A549 (cell line): ENCODE measurements at regions not wholly inside any gene's neighbourhood (a gene's known extent, or its start where the extent isn't known, plus 50 kb on each side); places are given as distances from the start of the nearest gene placed in this dataset.

Experiments used
- ATAC-seq, 2 experiments: fragments of 200-7000 bp in 1 of 2; fragments of >200 bp in 1 of 2; cut with Nextera tagmentation in 1 of 2; cut with Tn5 transposase in 1 of 2; 3 replicates each; pipeline versions ENCODE4 v1.8.0 to v1.9.1; 2018 to 2020; ENCODE audit warnings: mild to moderate bottlenecking in 1 of 2, moderate library complexity in 1 of 2
- CTCF ChIA-PET: fragments of 300-600 bp; sonication (Branson Sonifier 250); formaldehyde crosslinking; extraction: SDS; loops from one replicate; lab custom pipeline; 2021; ENCODE audit warnings: antibody characterized with exemption, inconsistent platforms; lab: Yijun Ruan, JAX
- POLR2A ChIA-PET: fragments of 350-600 bp; formaldehyde crosslinking; extraction: SDS; loops from one replicate; lab custom pipeline; 2021; ENCODE audit warnings: antibody characterized with exemption, inconsistent platforms; lab: Yijun Ruan, JAX
- DNase-seq, 2 experiments: peaks; one replicate each; pipeline versions ENCODE4 v3.0.0 to v3.0.0-alpha.2; 2011 to 2016; ENCODE audit warnings: low read depth in 1 of 2, low spot score in 1 of 2
- FAIRE-seq: peaks from 2 replicates; lab custom pipeline; 2011; peaks lifted over from hg19 to GRCh38; lab: Jason Lieb, UNC
- H3K27ac ChIP-seq, 2 experiments: fragments of >200 bp; sonication (Bioruptor Twin); formaldehyde crosslinking; 3 replicates each; pipeline ENCODE4 v1.5.1; 2016 to 2017
- H3K4me1 ChIP-seq: fragments of >200 bp; sonication (Bioruptor Twin); formaldehyde crosslinking; 3 replicates; pipeline ENCODE4 v1.6.1; 2016
- H3K4me2 ChIP-seq: fragments of >200 bp; sonication (Bioruptor Twin); formaldehyde crosslinking; 3 replicates; pipeline ENCODE4 v1.6.1; 2016
- H3K4me3 ChIP-seq: fragments of >200 bp; sonication (Bioruptor Twin); formaldehyde crosslinking; 3 replicates; pipeline ENCODE4 v1.5.1; 2016
- H3K9me3 ChIP-seq: fragments of >200 bp; sonication (Bioruptor Twin); formaldehyde crosslinking; 3 replicates; pipeline ENCODE4 v1.6.1; 2016
- BHLHE40 ChIP-seq: IDR thresholded peaks from 2 replicates; pipeline ENCODE4 v1.6.1; 2012; ENCODE audit warnings: low read depth, low read length, inconsistent platforms
- CHD4 ChIP-seq: fragments of 200-600 bp; sonication (generic); IDR thresholded peaks from 2 replicates; pipeline ENCODE4 v1.6.1; 2016; ENCODE audit warnings: antibody characterized with exemption, mild to moderate bottlenecking, borderline replicate concordance
- EHF ChIP-seq: fragments of 250-450 bp; sonication (Bioruptor Pico); IDR thresholded peaks from 2 replicates; pipeline ENCODE4 v1.5.0; 2020; ENCODE audit warnings: mild to moderate bottlenecking
- ESRRA ChIP-seq: fragments of 150-350 bp; IDR thresholded peaks from 2 replicates; pipeline ENCODE4 v1.6.1; 2014; ENCODE audit warnings: mild to moderate bottlenecking, low read length, borderline replicate concordance
- FOSB ChIP-seq: fragments of 250-450 bp; sonication (Bioruptor Pico); IDR thresholded peaks from 2 replicates; pipeline ENCODE4 v1.5.0; 2020; ENCODE audit warnings: mild to moderate bottlenecking, moderate library complexity
- GATA3 ChIP-seq: IDR thresholded peaks from 2 replicates; pipeline ENCODE4 v1.6.1; 2012; ENCODE audit warnings: borderline replicate concordance
- HOXA7 ChIP-seq: fragments of 250-450 bp; sonication (Bioruptor Pico); IDR thresholded peaks from 2 replicates; pipeline ENCODE4 v1.5.0; 2020; ENCODE audit warnings: mild to moderate bottlenecking, moderate library complexity
- KDM1A ChIP-seq: fragments of 200-600 bp; sonication (generic); IDR thresholded peaks from 2 replicates; pipeline ENCODE4 v1.6.1; 2016; ENCODE audit warnings: low read depth, mild to moderate bottlenecking
- MAZ ChIP-seq: fragments of 150-350 bp; IDR thresholded peaks from 2 replicates; pipeline ENCODE4 v1.6.1; 2014; ENCODE audit warnings: antibody characterized with exemption, low read depth, low read length, borderline replicate concordance
- NPAS2 ChIP-seq: fragments of 250-450 bp; sonication (Bioruptor Pico); IDR thresholded peaks from 2 replicates; pipeline ENCODE4 v1.8.0; 2022; ENCODE audit warnings: mild to moderate bottlenecking, moderate library complexity, borderline replicate concordance
- RAD21 ChIP-seq, 2 experiments: fragments of >200 bp in 1 of 2; sonication (Bioruptor Twin) in 1 of 2; formaldehyde crosslinking in 1 of 2; IDR thresholded peaks in 1 of 2; conservative IDR thresholded peaks in 1 of 2; 2 replicates in 1 of 2; 3 replicates in 1 of 2; pipeline ENCODE4 v1.6.1; 2012 to 2018; ENCODE audit warnings: inconsistent platforms in 1 of 2
- RFX5 ChIP-seq: fragments of 450-650 bp; IDR thresholded peaks from 2 replicates; pipeline ENCODE4 v1.7.1; 2014; ENCODE audit warnings: antibody characterized with exemption, mild to moderate bottlenecking, moderate library complexity
- RNF2 ChIP-seq: fragments of 200-600 bp; sonication (generic); IDR thresholded peaks from 2 replicates; pipeline ENCODE4 v1.6.1; 2016; ENCODE audit warnings: low read depth, mild to moderate bottlenecking, antibody characterized with exemption, moderate library complexity, borderline replicate concordance
- SMC3 ChIP-seq: fragments of >200 bp; sonication (Bioruptor Twin); formaldehyde crosslinking; IDR thresholded peaks from 3 replicates; pipeline ENCODE4 v1.6.1; 2018; ENCODE audit warnings: inconsistent platforms
- SREBF2 ChIP-seq: fragments of 450-650 bp; IDR thresholded peaks from 2 replicates; pipeline ENCODE4 v1.6.1; 2014; ENCODE audit warnings: mild to moderate bottlenecking, moderate library complexity
- ZFP36 ChIP-seq: fragments of 450-650 bp; IDR thresholded peaks from 2 replicates; pipeline ENCODE4 v1.6.1; 2014; ENCODE audit warnings: borderline replicate concordance; ENCODE audit not compliant: partially characterized antibody
- WGBS: methylation state at CpG from one replicate; pipeline ENCODE4 v1.1.6; 2017; ENCODE audit errors: missing lambda C conversion rate; 5-methylcytosine and 5-hydroxymethylcytosine counted together
- TF ChIP-seq, protein P1 (sequence below): fragments of >200 bp; sonication (Bioruptor Twin); formaldehyde crosslinking; IDR thresholded peaks from 3 replicates; pipeline ENCODE4 v1.5.1; 2016

GRCh38 chr14:71751264-71751663, 181.0 kb upstream of the RGS6 start:
- 17% methylated on average over 1 of the region's 2 CpGs for WGBS
- ATAC-seq (no peak), FAIRE-seq (no peak), DNase-seq (no peak)
- Histone ChIP-seq H3K4me1 (0 out of 3 replicates have a peak, but pooled peaks cover 4% of the 10 kb centered on the region), H3K27ac (no peak overlapping the region), H3K4me2 (no peak overlapping the region), H3K9me3 (peaks cover 8% of the 10 kb centered on the region), H3K4me3 (no peak overlapping the region)
- ChIA-PET CTCF (interaction anchor here (1.2 to 14.8 kb wide), 6 partner anchors 12 to 613 kb away, joined by 3 to 321 read pairs (median 28); partner anchors contain the start of gene SIPA1L1), POLR2A (no interaction called here)
- TF ChIP-seq ZFP36, result no peak
- no peak for TF ChIP-seq EHF (CRISPR knock-in tag)
- TF ChIP-seq, protein P1, sequence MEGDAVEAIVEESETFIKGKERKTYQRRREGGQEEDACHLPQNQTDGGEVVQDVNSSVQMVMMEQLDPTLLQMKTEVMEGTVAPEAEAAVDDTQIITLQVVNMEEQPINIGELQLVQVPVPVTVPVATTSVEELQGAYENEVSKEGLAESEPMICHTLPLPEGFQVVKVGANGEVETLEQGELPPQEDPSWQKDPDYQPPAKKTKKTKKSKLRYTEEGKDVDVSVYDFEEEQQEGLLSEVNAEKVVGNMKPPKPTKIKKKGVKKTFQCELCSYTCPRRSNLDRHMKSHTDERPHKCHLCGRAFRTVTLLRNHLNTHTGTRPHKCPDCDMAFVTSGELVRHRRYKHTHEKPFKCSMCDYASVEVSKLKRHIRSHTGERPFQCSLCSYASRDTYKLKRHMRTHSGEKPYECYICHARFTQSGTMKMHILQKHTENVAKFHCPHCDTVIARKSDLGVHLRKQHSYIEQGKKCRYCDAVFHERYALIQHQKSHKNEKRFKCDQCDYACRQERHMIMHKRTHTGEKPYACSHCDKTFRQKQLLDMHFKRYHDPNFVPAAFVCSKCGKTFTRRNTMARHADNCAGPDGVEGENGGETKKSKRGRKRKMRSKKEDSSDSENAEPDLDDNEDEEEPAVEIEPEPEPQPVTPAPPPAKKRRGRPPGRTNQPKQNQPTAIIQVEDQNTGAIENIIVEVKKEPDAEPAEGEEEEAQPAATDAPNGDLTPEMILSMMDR, result no peak
- no peak for TF ChIP-seq HOXA7 (CRISPR knock-in tag)
- no peak for TF ChIP-seq RFX5
- TF ChIP-seq MAZ, result no peak
- no peak for TF ChIP-seq NPAS2
- TF ChIP-seq GATA3, result no peak
- TF ChIP-seq BHLHE40, result no peak
- TF ChIP-seq SREBF2, result no peak

DNA sequence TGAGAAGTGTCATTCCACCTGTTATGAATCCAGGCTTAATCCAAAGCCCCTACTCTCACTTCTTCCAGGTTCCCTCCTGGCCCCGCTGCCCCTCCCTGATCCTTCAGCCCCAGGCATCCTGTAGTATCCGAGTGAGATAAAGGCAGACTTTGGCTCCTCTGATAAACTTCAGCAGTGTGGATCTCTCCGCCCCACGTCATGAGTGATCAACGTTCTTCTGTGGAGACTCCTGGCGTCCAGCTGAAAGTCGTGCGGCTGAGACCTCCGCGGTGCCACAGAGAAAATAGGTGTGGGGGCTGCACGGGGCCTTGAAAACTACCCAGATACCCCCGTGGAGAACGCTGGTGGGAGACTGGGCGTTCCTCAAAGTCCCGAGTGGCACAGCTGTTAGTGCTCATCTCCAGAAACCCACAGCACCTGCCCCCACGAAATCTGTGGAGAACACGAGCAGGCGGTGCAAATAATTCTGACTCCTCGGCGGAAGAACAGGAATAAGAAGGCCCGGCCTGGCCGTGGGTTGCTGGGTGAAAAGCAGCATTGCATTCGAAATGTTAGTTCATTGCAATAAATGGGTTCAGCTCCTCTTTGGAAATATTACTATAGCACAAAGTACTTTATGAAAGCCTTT, 180.0 kb upstream of the RGS6 start:
- no peak for ATAC-seq
- no peak for DNase-seq
- FAIRE-seq, result no peak
- H3K4me1 ChIP-seq, result 0 out of 3 replicates have a peak, but pooled peaks cover 4% of the 10 kb centered on the region
- POLR2A ChIA-PET, result interaction anchor here (1.2 kb wide), 1 partner anchor 431 kb away, joined by 3 read pairs; no protein-coding TSS in a partner anchor
- TF ChIP-seq, protein P1, result no peak
- no peak for TF ChIP-seq RFX5
- TF ChIP-seq RNF2, result no peak
- no peak for TF ChIP-seq KDM1A
- no peak for TF ChIP-seq CHD4
- TF ChIP-seq ESRRA, result no peak
- 66% methylated on average over 23 of the region's 23 CpGs for WGBS
- no peak overlapping the region for H3K27ac ChIP-seq
- H3K9me3 ChIP-seq, result peaks cover 8% of the 10 kb centered on the region
- H3K4me3 ChIP-seq, result no peak overlapping the region
- CTCF ChIA-PET, result interaction anchor here (0.6 to 14.8 kb wide), 72 partner anchors 8 to 720 kb away, joined by 3 to 321 read pairs (median 4); partner anchors contain the start of gene SIPA1L1
- no peak overlapping the region for H3K4me2 ChIP-seq

DNA sequence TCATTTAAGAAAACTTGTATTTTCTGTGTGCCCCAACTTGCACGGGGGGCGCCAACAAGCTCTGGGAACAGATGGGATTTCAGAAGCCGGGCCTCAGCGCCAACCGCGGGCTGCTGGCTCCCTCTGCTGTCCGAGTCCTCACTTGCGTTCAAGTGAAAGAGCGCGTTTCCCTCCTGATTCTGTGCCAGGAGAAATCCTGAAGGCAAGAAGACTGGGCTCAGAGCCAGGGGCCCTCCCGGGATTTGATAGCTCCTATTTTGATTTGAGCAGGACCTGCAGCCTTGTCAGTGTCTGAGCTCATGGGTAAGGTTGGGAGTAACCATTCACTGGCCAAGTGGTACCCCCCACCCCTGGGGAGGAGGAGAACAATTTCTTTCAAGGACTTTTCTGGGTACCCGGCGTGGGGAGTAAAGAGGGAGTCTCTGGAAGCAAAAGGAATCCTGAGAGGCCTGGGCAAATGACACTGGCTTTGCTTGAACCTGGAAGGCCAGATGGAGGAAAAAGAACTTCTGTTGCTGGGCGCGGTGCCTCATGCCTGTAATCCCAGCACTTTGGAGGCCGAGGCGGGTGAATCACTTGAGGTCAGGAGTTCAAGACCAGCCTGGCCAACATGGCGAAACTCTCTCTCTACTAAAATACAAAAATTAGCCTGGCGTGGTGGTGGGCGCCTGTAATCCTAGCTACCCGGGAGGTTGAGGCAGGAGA, 179.0 kb upstream of the RGS6 start:
- POLR2A ChIA-PET, result interaction anchor here (1.2 kb wide), 1 partner anchor 432 kb away, joined by 3 read pairs; no protein-coding TSS in a partner anchor
- FAIRE-seq, result peak; percentile 43
- no peak overlapping the region for H3K4me3 ChIP-seq

More for the DNA sequence above, 179.0 kb upstream of the RGS6 start:
- Histone ChIP-seq H3K9me3 (peaks cover 3% of the 10 kb centered on the region), H3K4me1 (0 out of 3 replicates have a peak, but pooled peaks cover 4% of the 10 kb centered on the region), H3K4me2 (peak overlapping the region; percentile 45), H3K27ac (0 out of 6 replicates have a peak overlapping the region, but pooled peaks of 1 of the 2 experiments have one; percentile 8)
- peak; percentile 62 to 82 for DNase-seq
- peak; percentile 88 to 95 for ATAC-seq
- 31% methylated on average over 21 of the region's 21 CpGs for WGBS
- TF ChIP-seq, protein P1, result peak; percentile 95
- TF ChIP-seq RAD21 (conservative IDR thresholded peaks at IDR 0.05 in 1 of 2, IDR thresholded peaks at IDR 0.05 in 1 of 2), result peak; percentile 98 to 99
- TF ChIP-seq FOSB, result no peak
- TF ChIP-seq SMC3, result peak; percentile 99
- no peak for TF ChIP-seq RFX5
- CTCF ChIA-PET, result interaction anchor here (0.6 to 14.8 kb wide), 77 partner anchors 8 to 721 kb away, joined by 3 to 321 read pairs (median 4); partner anchors contain the start of genes RGS6 and SIPA1L1
